ENCODE measurements at regions not wholly inside any gene's neighbourhood (a gene's known extent, or its start where the extent isn't known, plus 50 kb on each side); places are given as distances from the start of the nearest gene placed in this dataset.

- TF ChIP-seq CTCF (IDR thresholded peaks at IDR 0.05) (no peak), JUNB (IDR thresholded peaks at IDR 0.05) (no peak), CBX8 (IDR thresholded peaks at IDR 0.05) (no peak), PHF8 (IDR thresholded peaks at IDR 0.05; ENCODE audit: borderline replicate concordance, low read depth) (no peak), HDAC2 (IDR thresholded peaks at IDR 0.05) (no peak)
- TF ChIP-seq, protein P1, sequence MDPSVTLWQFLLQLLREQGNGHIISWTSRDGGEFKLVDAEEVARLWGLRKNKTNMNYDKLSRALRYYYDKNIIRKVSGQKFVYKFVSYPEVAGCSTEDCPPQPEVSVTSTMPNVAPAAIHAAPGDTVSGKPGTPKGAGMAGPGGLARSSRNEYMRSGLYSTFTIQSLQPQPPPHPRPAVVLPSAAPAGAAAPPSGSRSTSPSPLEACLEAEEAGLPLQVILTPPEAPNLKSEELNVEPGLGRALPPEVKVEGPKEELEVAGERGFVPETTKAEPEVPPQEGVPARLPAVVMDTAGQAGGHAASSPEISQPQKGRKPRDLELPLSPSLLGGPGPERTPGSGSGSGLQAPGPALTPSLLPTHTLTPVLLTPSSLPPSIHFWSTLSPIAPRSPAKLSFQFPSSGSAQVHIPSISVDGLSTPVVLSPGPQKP (IDR thresholded peaks at IDR 0.05; ENCODE audit: low read depth, low read length): no peak
Measured at GRCh38 chr14:34229140-34229539, 232.9 kb downstream of the SPTSSA start.
